Smooth muscle cell (in vitro differentiated cells): ENCODE measurements at regions not wholly inside any gene's neighbourhood (a gene's known extent, or its start where the extent isn't known, plus 50 kb on each side); places are given as distances from the start of the nearest gene placed in this dataset.
A peak's percentile ranks its signal among the peaks of the same experiment; 100 is the strongest.

Source experiments
- DNase-seq: peaks from one replicate; lab custom pipeline; 2025; ENCODE audit not compliant: unreplicated experiment; lab: John Stamatoyannopoulos, UW
- H2AFZ ChIP-seq: fragments of 200-600 bp; sonication (generic); 2 replicates; pipeline ENCODE4 v1.6.0; 2016; ENCODE audit warnings: antibody characterized with exemption, low read depth, mild to moderate bottlenecking
- H3F3A ChIP-seq: fragments of 200-600 bp; sonication (generic); 2 replicates; pipeline ENCODE4 v1.6.0; 2017; ENCODE audit warnings: antibody characterized with exemption, low read depth
- H3K27ac ChIP-seq: fragments of 200-600 bp; sonication (generic); 2 replicates; pipeline ENCODE4 v1.5.1; 2016; ENCODE audit warnings: low read depth, mild to moderate bottlenecking
- H3K27me3 ChIP-seq: fragments of 200-600 bp; sonication (generic); 2 replicates; pipeline ENCODE4 v1.6.1; 2016; ENCODE audit warnings: low read depth, mild to moderate bottlenecking
- H3K36me3 ChIP-seq: fragments of 200-600 bp; sonication (generic); 2 replicates; pipeline ENCODE4 v1.5.1; 2016; ENCODE audit warnings: low read depth
- H3K4me1 ChIP-seq: fragments of 200-600 bp; sonication (generic); 2 replicates; pipeline ENCODE4 v1.5.1; 2016; ENCODE audit warnings: low read depth
- H3K4me2 ChIP-seq: fragments of 200-600 bp; sonication (generic); 2 replicates; pipeline ENCODE4 v1.6.0; 2016; ENCODE audit warnings: mild to moderate bottlenecking
- H3K4me3 ChIP-seq: fragments of 200-600 bp; sonication (generic); 2 replicates; pipeline ENCODE4 v1.5.1; 2016; ENCODE audit warnings: mild to moderate bottlenecking
- H3K79me2 ChIP-seq: fragments of 200-600 bp; sonication (generic); 2 replicates; pipeline ENCODE4 v1.6.0; 2016; ENCODE audit warnings: low read depth, mild to moderate bottlenecking
- H3K9ac ChIP-seq: fragments of 200-600 bp; sonication (generic); 2 replicates; pipeline ENCODE4 v1.6.0; 2016; ENCODE audit warnings: low read depth
- H3K9me3 ChIP-seq: fragments of 200-600 bp; sonication (generic); replicated peaks from 2 replicates; pipeline ENCODE4 v1.5.1; 2016; ENCODE audit warnings: low read depth
- H4K20me1 ChIP-seq: fragments of 200-600 bp; sonication (generic); 2 replicates; pipeline ENCODE4 v1.6.0; 2016; ENCODE audit warnings: low read depth
- CTCF ChIP-seq: fragments of 200-600 bp; sonication (generic); IDR thresholded peaks from 2 replicates; pipeline ENCODE4 v1.5.1; 2017; ENCODE audit warnings: borderline replicate concordance, mild to moderate bottlenecking, antibody characterized with exemption; ENCODE audit not compliant: insufficient read depth, poor library complexity, severe bottlenecking
- WGBS: methylation state at CpG from one replicate; pipeline ENCODE4 v1.1.7; 2016; ENCODE audit warnings: low lambda C conversion rate; 5-methylcytosine and 5-hydroxymethylcytosine counted together

GRCh38 chr16:65845466-65846209 is 520.9 kb upstream of the CDH5 start:
- Histone ChIP-seq H3F3A (peaks cover 12% of the 10 kb centered on the region), H3K79me2 (no peaks in the 10 kb centered on the region), H3K36me3 (no peaks in the 10 kb centered on the region), H3K4me1 (no peaks in the 10 kb centered on the region), H3K4me2 (no peak overlapping the region), H2AFZ (no peak overlapping the region), H3K4me3 (no peak overlapping the region), H3K9ac (no peak overlapping the region), H4K20me1 (no peaks in the 10 kb centered on the region), H3K9me3 (no peaks in the 10 kb centered on the region), H3K27me3 (no peaks in the 10 kb centered on the region), H3K27ac (peak overlapping the region; percentile 34)
- 31% methylated on average over 4 of the region's 4 CpGs for WGBS
- DNase-seq: no peak
- no peak for TF ChIP-seq CTCF

GRCh38 chr16:65843941-65844340 is 522.5 kb upstream of the CDH5 start:
- Histone ChIP-seq H3F3A (peaks cover 12% of the 10 kb centered on the region), H3K4me3 (no peak overlapping the region), H3K4me1 (no peaks in the 10 kb centered on the region), H3K27me3 (no peaks in the 10 kb centered on the region), H3K4me2 (no peak overlapping the region), H3K36me3 (no peaks in the 10 kb centered on the region), H4K20me1 (no peaks in the 10 kb centered on the region), H3K9ac (no peak overlapping the region), H2AFZ (no peak overlapping the region), H3K79me2 (no peaks in the 10 kb centered on the region), H3K27ac (no peak overlapping the region), H3K9me3 (no peaks in the 10 kb centered on the region)
- 95% methylated on average over 2 of the region's 2 CpGs for WGBS
- no peak for TF ChIP-seq CTCF
- DNase-seq: no peak

DNA sequence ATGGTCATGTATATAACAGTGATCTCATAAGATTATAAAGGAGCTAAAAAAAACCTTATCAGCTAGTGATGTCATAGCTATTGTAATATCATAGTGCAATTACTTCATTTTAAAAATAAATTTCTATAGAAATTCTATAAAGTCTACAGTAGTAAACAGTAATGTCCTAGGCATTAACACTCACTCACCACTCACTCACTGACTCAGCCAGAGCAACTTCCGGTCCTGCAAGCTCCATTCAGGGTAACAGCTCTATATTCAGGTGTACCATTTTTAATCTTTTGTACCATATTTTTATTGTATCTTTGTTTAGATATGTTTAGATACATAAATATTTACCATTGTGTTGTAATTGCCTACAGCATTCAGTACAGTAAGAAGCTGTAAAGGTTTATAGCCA is 524.4 kb upstream of the CDH5 start:
- Histone ChIP-seq H3K27ac (no peak overlapping the region), H3K9ac (no peak overlapping the region), H3K36me3 (no peaks in the 10 kb centered on the region), H3K4me3 (no peak overlapping the region), H2AFZ (no peak overlapping the region), H3K9me3 (no peaks in the 10 kb centered on the region), H4K20me1 (no peaks in the 10 kb centered on the region), H3F3A (peaks cover 12% of the 10 kb centered on the region), H3K79me2 (no peaks in the 10 kb centered on the region), H3K4me1 (no peaks in the 10 kb centered on the region), H3K27me3 (no peaks in the 10 kb centered on the region), H3K4me2 (no peak overlapping the region)
- WGBS: 91% methylated on average over 1 of the region's 1 CpG
- DNase-seq: no peak
- no peak for TF ChIP-seq CTCF

DNA sequence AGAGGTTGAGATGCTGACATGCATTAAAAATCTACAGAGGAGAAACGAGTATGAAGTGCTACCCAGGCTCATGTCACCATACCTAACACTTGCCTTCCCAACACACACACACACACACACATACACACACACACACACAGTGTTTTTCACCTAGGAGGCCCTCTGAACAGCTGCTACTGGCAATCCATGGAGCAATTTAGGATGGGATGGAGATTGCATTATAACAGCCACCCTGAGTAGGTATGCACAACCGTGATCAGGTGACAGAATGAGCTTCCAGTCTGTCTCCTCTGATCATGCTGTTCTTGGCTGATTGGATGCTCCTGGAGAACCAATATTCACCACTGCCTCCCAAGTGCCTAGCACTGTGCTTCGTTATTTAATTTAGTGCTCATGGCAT is 528.5 kb upstream of the CDH5 start:
- H3K27me3 ChIP-seq: no peaks in the 10 kb centered on the region
- no peaks in the 10 kb centered on the region for H3F3A ChIP-seq
- no peaks in the 10 kb centered on the region for H4K20me1 ChIP-seq
- H3K4me1 ChIP-seq: no peaks in the 10 kb centered on the region
- TF ChIP-seq CTCF: no peak
- H3K9ac ChIP-seq: no peak overlapping the region
- no peaks in the 10 kb centered on the region for H3K9me3 ChIP-seq
- no peak overlapping the region for H3K27ac ChIP-seq
- H3K79me2 ChIP-seq: no peaks in the 10 kb centered on the region
- H3K4me3 ChIP-seq: no peak overlapping the region
- 98% methylated on average over 3 of the region's 3 CpGs for WGBS
- H3K36me3 ChIP-seq: no peaks in the 10 kb centered on the region
- H2AFZ ChIP-seq: no peak overlapping the region
- H3K4me2 ChIP-seq: no peak overlapping the region
- no peak for DNase-seq
